Smooth muscle cell (in vitro differentiated cells): ENCODE measurements at regions not wholly inside any gene's neighbourhood (a gene's known extent, or its start where the extent isn't known, plus 50 kb on each side); places are given as distances from the start of the nearest gene placed in this dataset.

Experiments used
- DNase-seq: peaks from one replicate; lab custom pipeline; 2025; ENCODE audit not compliant: unreplicated experiment; lab: John Stamatoyannopoulos, UW
- H2AFZ ChIP-seq: fragments of 200-600 bp; sonication (generic); 2 replicates; pipeline ENCODE4 v1.6.0; 2016; ENCODE audit warnings: antibody characterized with exemption, low read depth, mild to moderate bottlenecking
- H3F3A ChIP-seq: fragments of 200-600 bp; sonication (generic); 2 replicates; pipeline ENCODE4 v1.6.0; 2017; ENCODE audit warnings: antibody characterized with exemption, low read depth
- H3K27ac ChIP-seq: fragments of 200-600 bp; sonication (generic); 2 replicates; pipeline ENCODE4 v1.5.1; 2016; ENCODE audit warnings: low read depth, mild to moderate bottlenecking
- H3K27me3 ChIP-seq: fragments of 200-600 bp; sonication (generic); 2 replicates; pipeline ENCODE4 v1.6.1; 2016; ENCODE audit warnings: low read depth, mild to moderate bottlenecking
- H3K36me3 ChIP-seq: fragments of 200-600 bp; sonication (generic); 2 replicates; pipeline ENCODE4 v1.5.1; 2016; ENCODE audit warnings: low read depth
- H3K4me1 ChIP-seq: fragments of 200-600 bp; sonication (generic); 2 replicates; pipeline ENCODE4 v1.5.1; 2016; ENCODE audit warnings: low read depth
- H3K4me2 ChIP-seq: fragments of 200-600 bp; sonication (generic); 2 replicates; pipeline ENCODE4 v1.6.0; 2016; ENCODE audit warnings: mild to moderate bottlenecking
- H3K4me3 ChIP-seq: fragments of 200-600 bp; sonication (generic); 2 replicates; pipeline ENCODE4 v1.5.1; 2016; ENCODE audit warnings: mild to moderate bottlenecking
- H3K79me2 ChIP-seq: fragments of 200-600 bp; sonication (generic); 2 replicates; pipeline ENCODE4 v1.6.0; 2016; ENCODE audit warnings: low read depth, mild to moderate bottlenecking
- H3K9ac ChIP-seq: fragments of 200-600 bp; sonication (generic); 2 replicates; pipeline ENCODE4 v1.6.0; 2016; ENCODE audit warnings: low read depth
- H3K9me3 ChIP-seq: fragments of 200-600 bp; sonication (generic); replicated peaks from 2 replicates; pipeline ENCODE4 v1.5.1; 2016; ENCODE audit warnings: low read depth
- H4K20me1 ChIP-seq: fragments of 200-600 bp; sonication (generic); 2 replicates; pipeline ENCODE4 v1.6.0; 2016; ENCODE audit warnings: low read depth
- WGBS: methylation state at CpG from one replicate; pipeline ENCODE4 v1.1.7; 2016; ENCODE audit warnings: low lambda C conversion rate; 5-methylcytosine and 5-hydroxymethylcytosine counted together
- TF ChIP-seq, protein P1 (sequence below): fragments of 200-600 bp; sonication (generic); IDR thresholded peaks from 2 replicates; pipeline ENCODE4 v1.5.1; 2017; ENCODE audit warnings: borderline replicate concordance, mild to moderate bottlenecking, antibody characterized with exemption; ENCODE audit not compliant: insufficient read depth, poor library complexity, severe bottlenecking

DNA sequence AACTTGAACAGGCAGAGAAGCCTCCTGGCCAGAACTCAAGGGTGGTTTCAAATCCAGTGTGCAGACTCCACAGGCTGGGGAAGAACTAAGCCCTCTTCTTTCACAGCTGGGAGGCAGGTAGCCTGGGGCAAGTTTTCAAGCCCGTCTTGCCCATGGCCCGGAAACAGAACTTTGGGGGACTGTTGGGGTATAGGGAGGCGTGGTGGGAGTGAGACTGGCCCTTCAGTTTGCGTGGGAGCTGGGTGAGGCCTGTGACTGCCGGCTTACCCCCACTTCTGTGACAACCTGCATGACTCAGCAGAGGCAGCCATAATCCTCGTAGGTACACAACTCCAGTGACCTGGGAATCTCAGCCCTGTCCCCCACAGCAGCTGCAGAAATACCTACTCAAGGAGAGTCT is 1125.7 kb downstream of the HACE1 start:
- no peaks in the 10 kb centered on the region for H3K27me3 ChIP-seq
- H3K27ac ChIP-seq: no peak overlapping the region
- no peak for DNase-seq
- no peaks in the 10 kb centered on the region for H4K20me1 ChIP-seq
- no peaks in the 10 kb centered on the region for H3K4me1 ChIP-seq
- H3K9me3 ChIP-seq: no peaks in the 10 kb centered on the region
- H2AFZ ChIP-seq: no peak overlapping the region
- H3F3A ChIP-seq: no peaks in the 10 kb centered on the region
- no peak overlapping the region for H3K4me2 ChIP-seq
- WGBS: 91% methylated on average over 6 of the region's 6 CpGs
- H3K36me3 ChIP-seq: no peaks in the 10 kb centered on the region
- H3K4me3 ChIP-seq: no peak overlapping the region
- H3K79me2 ChIP-seq: no peaks in the 10 kb centered on the region
- TF ChIP-seq, protein P1, sequence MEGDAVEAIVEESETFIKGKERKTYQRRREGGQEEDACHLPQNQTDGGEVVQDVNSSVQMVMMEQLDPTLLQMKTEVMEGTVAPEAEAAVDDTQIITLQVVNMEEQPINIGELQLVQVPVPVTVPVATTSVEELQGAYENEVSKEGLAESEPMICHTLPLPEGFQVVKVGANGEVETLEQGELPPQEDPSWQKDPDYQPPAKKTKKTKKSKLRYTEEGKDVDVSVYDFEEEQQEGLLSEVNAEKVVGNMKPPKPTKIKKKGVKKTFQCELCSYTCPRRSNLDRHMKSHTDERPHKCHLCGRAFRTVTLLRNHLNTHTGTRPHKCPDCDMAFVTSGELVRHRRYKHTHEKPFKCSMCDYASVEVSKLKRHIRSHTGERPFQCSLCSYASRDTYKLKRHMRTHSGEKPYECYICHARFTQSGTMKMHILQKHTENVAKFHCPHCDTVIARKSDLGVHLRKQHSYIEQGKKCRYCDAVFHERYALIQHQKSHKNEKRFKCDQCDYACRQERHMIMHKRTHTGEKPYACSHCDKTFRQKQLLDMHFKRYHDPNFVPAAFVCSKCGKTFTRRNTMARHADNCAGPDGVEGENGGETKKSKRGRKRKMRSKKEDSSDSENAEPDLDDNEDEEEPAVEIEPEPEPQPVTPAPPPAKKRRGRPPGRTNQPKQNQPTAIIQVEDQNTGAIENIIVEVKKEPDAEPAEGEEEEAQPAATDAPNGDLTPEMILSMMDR: no peak
- no peak overlapping the region for H3K9ac ChIP-seq

DNA sequence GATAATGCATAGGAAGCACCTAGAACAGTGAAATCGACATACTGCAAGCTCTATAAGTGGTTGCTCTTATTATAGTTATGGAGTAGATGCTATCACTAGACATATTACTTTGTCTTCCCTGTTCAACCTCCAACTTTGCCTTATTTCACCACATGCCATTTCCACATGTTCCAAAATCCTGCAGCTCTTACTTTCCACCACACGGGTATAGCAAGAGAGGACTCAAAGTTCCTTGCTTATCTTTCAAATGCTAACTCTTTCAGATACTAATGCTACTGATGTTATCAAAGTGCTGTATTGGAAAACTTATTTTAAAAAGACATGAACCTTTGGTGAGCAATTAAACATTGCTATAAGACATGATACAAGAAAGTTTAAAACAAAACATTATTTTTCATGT is 1130.1 kb downstream of the HACE1 start:
- H3K27ac ChIP-seq: no peak overlapping the region
- TF ChIP-seq, protein P1: no peak
- DNase-seq: no peak
- H3K36me3 ChIP-seq: no peaks in the 10 kb centered on the region
- no peaks in the 10 kb centered on the region for H3K27me3 ChIP-seq
- H3K9me3 ChIP-seq: no peaks in the 10 kb centered on the region
- 75% methylated on average over 2 of the region's 2 CpGs for WGBS
- H3K9ac ChIP-seq: no peak overlapping the region
- no peak overlapping the region for H3K4me3 ChIP-seq
- H3K4me1 ChIP-seq: no peaks in the 10 kb centered on the region
- no peaks in the 10 kb centered on the region for H4K20me1 ChIP-seq
- H3F3A ChIP-seq: no peaks in the 10 kb centered on the region
- no peak overlapping the region for H2AFZ ChIP-seq
- H3K79me2 ChIP-seq: no peaks in the 10 kb centered on the region
- no peak overlapping the region for H3K4me2 ChIP-seq

DNA sequence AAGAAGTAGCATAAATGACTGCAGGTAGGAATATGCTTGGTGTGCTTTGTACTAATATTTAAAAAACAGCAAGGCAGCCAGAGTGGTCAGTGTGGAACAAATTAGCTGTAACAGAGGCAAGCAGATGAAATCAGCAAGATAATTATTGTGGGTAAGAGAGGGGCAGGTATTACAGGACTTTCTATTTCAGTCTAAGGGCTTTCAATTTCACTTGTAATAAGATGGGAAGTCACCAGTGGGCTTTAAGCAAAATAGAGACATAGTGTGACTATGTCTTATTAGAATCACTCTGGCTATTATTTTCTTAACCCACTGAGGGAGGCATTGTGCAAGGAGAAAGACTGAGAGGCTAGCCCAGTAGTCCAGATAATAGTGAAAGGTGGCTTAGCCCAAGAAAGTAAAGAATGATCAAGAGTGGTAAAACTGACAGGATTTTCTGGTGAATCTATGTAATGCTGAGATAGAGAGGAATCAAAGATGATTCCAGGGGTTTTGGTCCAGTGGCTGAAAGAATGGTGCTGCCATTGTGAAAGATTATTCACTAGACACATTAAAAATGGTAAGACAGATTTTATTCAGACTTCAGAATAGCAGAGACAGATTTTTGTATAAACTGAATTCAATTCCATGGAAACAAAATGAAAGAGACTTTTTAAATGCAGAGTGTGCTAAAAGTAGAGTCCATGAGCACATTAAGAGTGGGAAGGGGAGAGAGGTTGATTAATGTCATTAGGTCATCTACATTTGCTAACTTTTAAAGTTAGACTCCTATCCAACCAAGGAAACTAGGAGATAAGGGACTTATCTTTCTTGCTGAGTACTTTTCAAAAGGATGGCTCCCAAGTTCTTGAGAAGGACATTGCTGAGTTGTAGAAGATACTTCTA is 1136.0 kb downstream of the HACE1 start:
- Histone ChIP-seq H3F3A (no peaks in the 10 kb centered on the region), H3K9me3 (no peaks in the 10 kb centered on the region), H3K9ac (no peak overlapping the region), H3K79me2 (no peaks in the 10 kb centered on the region), H3K4me1 (no peaks in the 10 kb centered on the region), H3K27me3 (no peaks in the 10 kb centered on the region), H2AFZ (no peak overlapping the region), H3K4me3 (no peak overlapping the region), H3K36me3 (no peaks in the 10 kb centered on the region), H4K20me1 (no peaks in the 10 kb centered on the region), H3K4me2 (no peak overlapping the region), H3K27ac (no peak overlapping the region)
- TF ChIP-seq, protein P1: no peak
- no peak for DNase-seq

DNA sequence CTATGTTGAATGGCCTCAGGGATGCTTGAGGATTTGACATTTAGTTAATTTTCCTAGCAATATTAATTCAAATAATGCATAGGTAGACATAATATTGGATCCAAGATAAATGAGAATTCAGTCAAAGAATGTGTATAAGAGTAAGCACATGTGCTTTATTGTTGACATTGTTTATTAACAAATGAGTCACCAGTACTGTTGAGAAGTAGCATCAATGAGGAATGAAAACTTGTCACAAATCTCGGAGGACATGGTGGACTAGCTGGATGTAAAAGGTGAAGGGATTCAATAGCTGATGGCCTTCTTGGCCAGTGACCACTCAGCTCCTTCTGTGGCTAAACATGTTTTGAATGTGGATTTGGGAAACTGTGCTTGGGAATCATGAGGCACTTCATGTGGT is 1137.0 kb downstream of the HACE1 start:
- Histone ChIP-seq H3K4me2 (no peak overlapping the region), H2AFZ (no peak overlapping the region), H3K36me3 (no peaks in the 10 kb centered on the region), H4K20me1 (no peaks in the 10 kb centered on the region), H3K79me2 (no peaks in the 10 kb centered on the region), H3K4me1 (no peaks in the 10 kb centered on the region), H3K9me3 (no peaks in the 10 kb centered on the region), H3K9ac (no peak overlapping the region), H3K27ac (no peak overlapping the region), H3F3A (no peaks in the 10 kb centered on the region), H3K4me3 (no peak overlapping the region), H3K27me3 (no peaks in the 10 kb centered on the region)
- WGBS: 93% methylated on average over 1 of the region's 1 CpG
- TF ChIP-seq, protein P1: no peak
- DNase-seq: no peak
